GM18499 (cell line): ENCODE measurements at regions not wholly inside any gene's neighbourhood (a gene's known extent, or its start where the extent isn't known, plus 50 kb on each side); places are given as distances from the start of the nearest gene placed in this dataset.
A peak's percentile ranks its signal among the peaks of the same experiment; 100 is the strongest.

ENCODE experiments used
- ATAC-seq: cut with Tn5 transposase; IDR thresholded peaks from one replicate; pipeline ENCODE4 v1.9.1; 2021; ENCODE audit warnings: moderate number of reproducible peaks; ENCODE audit not compliant: insufficient read depth, unreplicated experiment

- ATAC-seq = no peak
Observed at GRCh38 chr14:101063121-101063520, 159.6 kb upstream of the RTL1 start.

GRCh38 chr14:101064121-101064661 lies 160.7 kb upstream of the RTL1 start:
- no peak for ATAC-seq

DNA sequence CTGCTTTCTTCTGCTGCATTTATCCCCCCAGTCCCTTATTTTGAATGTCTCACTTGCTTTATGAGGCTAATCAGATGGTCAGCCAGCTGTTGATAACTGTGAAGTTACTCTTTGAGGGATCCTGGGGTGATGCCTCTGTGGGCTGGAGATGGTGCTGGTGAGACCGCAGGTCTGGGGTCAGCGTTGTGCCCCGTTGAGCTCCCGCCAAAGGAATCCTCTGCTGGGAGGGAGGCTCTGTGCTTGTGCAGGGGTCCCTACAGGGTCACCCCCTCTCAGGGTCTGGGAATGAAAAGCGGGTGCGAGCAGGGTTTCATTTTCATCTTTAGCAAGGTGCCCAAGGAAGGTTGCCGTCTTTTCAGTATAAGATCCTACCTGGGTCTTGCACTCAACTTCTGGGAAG lies 161.2 kb upstream of the RTL1 start:
- no peak for ATAC-seq

- no peak for ATAC-seq
Observed at GRCh38 chr14:101065246-101065645, 161.7 kb upstream of the RTL1 start.

DNA sequence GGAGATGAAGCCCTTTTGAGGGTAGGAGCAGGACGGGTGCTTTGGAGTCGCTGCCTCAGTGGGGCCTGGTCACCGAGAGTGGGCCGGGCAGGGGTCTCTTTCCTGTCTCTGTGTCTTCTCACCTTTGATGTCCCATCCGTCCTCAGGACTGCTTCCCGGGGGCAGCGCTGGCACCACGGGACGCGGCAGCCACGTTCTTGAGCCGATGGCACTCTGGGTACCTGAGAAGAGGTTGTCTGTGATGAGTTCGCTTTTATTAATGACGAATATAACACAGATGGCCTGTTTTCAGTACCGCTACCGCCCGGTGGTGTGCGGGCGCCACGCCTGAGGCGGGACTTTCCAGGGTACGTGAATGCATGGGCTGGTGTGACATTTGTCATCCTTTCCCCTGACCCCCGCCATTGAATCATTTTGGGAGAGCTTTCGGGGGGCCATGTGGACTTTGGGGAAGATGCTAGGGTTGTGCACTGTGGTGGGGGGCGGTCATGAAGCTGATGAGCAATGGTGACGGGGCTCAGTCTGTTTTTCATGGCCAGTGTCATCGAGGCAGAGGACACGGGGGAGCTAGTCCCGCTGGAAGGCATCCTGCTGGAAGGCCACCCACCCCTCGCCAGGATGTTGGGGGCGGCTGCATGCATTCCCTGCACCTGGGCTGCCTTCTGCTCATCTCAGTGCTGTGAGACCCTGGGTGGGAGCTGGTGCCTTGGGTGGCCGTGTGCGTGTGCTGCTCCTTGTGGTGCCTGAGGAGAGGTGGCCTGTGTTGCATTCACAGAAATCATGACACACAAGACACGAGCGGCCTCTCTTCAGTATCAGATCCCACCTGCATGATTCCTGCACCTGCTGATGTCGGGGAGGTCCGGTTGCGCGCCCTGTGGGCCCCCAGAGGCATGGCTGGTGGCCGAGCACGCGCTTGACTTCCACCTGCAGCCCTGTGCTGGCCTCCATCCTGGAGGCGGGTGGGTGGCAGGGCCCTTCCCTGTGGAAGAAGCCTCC lies 162.5 kb upstream of the RTL1 start:
- ATAC-seq = no peak

GRCh38 chr14:101066826-101067510 lies 163.4 kb upstream of the RTL1 start:
- no peak for ATAC-seq

DNA sequence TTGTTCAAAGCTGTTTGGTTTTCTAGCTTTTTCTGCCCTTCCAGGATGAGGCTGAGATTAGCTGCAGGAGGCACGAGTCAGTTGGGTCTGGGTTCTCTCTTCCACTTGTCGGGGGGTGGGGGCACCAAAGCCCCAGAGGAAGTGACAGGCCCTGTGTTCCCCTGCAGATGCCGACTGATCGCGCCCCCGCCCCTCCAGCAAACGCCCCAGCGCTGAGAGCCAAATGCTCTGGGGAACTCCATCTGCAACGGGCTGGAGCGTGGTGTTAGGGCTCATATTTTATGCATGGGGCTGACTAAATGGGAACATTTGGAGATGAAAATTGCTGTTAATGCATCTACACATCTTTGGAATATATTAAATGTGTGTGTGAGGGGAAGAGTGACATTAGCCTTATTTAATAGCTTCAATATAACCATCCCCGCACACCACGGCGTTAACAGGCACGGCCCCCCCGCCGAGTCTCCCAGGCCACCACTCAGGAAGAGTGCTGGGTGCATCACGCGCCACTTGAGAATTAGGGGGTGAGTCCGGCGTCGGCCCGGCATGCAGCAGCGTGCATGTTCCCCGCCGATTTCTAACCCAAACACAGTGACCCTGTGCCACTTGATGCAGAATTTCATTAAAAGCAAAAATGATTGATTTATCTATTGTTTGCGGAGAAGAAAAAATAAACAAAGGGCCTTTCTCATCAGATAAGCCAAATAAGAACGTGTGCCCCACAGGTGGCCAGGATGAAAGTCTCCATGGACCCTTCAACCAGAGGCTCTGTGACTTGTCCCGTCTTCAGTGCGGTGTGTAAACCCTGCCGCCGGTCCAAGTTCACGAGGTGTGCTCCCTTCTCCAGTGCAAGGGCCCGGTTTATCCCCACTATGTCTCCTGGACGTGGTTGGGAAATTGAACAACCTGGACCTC lies 165.0 kb upstream of the RTL1 start:
- no peak for ATAC-seq

DNA sequence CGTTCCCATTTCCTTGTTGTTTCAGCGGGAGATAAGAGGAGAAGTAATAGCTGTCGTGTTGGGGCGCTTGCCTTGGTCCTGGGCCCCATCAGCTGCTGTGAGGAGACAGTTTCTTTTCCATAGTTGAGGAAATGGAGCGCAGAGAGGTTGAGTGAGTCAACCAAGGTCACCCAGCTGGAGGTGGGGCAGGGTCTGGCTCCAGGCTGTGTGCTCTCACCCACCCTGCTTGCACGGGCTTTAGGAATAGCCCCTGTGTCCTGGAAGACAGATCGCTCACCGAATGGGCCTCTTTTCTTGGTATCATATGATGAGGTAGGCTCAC lies 165.7 kb upstream of the RTL1 start:
- no peak for ATAC-seq

DNA sequence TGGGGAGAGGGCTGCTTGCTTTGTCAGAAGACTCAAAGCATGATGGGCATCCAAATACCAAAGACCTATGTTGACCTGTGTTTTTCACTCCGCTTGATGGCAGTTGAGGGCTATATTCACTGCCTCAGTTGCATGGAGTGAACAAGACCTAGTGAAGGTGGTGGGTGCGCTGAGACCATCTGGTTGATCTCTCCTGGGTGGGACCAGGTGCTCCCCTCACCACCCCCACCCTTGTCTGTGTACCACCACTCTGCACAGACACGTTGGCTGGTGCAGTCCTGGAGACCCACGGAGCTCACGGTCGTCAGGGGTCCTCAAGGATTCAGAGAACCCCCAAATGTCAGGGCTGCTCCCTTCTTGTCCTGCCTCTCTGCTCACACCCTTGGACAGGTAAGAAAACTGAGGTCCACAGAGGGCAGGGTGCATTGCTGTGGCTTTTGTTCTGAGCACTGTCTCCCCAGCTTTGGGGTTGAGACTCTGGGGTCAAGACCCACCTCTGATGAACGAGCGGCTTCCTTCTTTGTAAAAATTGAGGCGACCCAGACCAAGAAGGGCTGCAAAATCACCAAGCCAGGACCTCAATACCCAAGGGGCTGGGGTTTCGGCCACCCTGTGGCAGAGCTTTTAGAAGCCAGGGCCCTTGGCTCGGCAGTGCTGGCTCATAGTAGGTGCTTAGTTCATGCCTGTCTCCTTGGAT lies 166.3 kb upstream of the RTL1 start:
- ATAC-seq = no peak

DNA sequence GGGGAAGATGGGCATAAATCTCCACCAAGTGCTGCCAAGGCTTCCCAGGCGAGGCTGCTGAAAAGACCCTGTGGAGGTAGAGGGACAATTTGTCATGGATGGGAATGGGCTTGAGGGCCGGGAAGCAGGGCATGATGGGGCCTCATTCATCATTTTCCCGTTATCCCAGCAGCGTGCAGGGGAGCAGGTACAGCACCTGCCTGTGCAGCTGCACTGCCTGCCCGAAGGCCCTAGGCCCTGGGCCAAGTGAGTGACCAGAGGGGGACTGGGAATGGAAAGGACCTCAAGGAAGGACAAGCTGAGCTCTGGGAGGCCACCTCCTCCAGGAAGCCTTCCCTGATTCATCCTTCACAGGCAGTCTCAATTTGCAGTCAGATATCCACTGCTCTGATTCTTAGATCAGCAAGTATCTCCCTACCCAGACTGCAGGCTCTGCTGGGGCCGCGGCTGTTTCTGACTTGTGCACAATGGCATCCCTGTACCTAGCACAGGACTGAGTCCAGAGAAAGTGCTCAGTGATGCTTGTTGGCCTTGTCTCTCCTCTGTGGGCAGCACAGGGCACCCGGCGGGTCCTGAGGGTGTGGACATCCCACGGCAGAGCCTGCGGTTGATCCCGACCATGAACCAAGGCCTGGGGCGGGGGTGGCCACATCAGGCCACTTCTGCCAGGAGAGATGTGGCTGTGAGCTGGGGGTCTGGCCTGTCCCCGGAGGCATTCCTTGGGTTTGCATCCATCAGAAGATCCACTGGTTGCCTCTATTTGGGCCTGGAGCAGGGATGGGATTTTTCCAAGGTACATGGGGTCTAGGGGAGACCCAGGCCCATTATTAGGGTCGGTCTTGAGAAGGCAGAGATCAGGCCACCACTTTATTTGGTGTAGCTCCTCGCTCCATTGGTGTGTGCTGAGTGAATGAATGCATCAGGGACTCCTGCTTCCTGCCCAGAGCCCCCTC lies 167.3 kb upstream of the RTL1 start:
- ATAC-seq = no peak

GRCh38 chr14:101071493-101071906 lies 168.0 kb upstream of the RTL1 start:
- ATAC-seq = no peak

GRCh38 chr14:101072070-101072469 lies 168.5 kb upstream of the RTL1 start:
- no peak for ATAC-seq

- no peak for ATAC-seq
Observed at GRCh38 chr14:101072531-101072930, 169.0 kb upstream of the RTL1 start.

DNA sequence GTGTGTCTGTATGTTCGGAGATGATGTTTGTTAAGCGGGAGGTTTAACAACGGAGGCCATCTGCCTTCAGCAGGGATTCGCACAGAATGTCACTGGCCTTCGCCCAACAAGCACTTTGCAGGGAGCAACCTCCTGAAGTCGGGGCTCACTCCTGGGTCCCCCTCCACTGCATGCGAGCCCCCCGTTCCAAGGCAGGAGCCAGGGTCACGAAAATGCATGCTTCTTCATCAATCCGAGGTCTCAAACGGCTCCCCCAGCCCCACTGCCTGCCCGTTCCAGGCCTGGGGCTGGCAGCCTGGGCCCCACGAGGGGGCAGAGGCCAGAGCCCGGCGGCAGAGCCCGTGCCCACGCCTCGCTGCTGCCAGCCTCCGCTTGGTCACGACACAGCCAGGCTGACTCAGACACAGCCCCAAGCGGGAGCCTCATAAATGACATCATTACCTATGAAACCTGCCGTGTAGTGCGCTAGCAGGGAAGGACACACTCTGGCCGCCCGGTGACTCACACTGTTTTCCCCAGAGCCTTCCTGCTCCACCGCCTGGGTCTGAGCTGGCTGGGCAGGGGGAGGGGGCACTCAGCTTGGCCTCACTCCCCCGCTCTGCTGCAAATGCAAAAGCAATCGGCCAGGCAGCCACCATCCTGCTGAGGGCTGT lies 169.5 kb upstream of the RTL1 start:
- peak; percentile 80 for ATAC-seq

DNA sequence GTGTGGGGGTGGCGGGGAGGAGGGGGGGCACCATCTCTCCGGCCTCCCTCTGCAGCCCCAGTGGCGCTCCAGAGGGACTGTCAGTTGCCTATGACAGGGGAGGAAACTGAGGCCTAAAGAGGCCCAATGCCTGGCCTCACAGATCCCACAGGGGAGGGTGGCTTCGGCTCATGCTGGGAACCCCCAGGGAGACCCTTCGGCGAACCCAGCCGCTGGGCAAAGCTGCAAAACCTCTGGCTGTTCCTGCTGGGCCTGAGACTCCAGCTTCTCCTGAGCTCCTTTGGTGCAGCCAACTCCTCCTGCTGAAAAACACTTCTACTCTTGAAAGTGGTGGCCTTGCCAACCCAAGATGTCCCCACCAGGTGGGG lies 170.1 kb upstream of the RTL1 start:
- no peak for ATAC-seq

DNA sequence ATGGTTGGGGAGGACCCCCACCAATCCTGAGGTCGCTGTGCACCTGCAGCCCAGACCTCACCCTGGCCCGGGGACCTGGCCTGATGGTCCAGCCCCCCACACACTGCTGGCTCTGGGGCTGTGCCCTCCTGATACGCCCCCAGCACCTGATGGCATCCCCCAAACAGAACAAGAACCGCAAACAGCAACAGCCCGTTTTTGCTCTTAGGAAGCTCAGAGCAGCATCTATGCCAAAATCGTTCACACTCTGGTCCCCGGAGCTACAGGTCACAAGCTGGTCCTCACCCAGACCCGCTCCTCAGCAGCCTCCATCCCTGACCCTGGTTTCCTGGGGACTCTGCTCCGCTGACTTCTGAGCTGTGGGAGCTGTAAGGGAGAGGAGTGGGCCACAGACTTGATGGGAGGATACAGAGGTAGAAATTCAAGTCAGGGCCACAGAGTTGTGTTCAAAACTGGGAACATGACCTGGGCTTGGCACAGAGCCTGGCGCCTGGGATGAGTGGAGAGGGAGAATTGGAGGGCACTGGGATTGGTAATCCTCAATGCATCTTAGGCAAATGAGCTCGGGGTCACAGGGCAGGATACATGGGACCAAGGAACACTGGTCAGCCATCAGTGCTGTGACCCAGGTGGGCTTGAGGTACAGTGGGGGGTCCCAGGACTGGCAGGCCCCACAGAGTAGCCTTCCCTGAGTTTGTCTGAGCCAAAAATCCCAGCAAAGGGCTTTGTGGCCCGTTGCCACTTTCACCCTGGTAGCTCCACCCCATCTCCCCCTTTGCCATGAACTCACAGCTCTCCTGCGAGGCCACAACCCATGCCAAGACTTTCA lies 170.9 kb upstream of the RTL1 start:
- no peak for ATAC-seq

DNA sequence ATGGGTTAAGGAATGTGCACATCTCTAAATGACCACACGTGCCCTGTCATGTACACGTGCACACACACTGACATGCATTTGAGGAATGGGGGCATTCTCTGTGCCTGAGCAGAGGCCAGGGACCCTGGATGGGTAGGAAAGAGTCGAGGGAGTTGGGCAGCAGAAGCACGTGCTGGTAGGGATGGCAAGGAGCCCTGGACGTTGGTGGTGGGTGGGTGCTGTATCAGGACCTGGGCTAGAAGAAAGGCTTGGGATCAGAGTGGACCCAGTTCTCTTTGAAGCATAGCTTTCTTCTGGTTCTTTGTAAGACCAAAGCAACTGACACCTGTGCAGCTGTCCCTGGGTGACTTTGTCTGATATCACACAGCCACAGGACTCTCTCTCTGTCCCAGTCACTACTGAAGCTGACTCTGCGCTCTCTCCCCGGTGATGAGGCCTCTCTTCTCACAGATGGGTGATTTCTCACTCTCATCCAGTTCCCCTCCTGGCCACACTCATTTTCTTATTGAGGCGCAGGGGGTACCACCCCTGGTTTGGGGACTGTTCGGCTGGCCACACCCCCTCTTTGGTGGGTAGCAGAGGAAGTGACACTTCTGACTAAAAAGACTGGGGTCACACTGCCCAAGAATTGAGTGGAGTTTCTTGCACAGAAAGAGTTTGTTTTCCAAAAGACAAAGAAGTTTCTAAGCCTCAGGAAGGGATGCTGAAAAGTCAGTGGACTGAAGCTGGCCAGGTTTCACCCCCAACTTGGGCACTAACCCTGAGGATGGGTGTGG lies 171.7 kb upstream of the RTL1 start:
- peak; percentile 39 for ATAC-seq
